Lung (tissue), 11 donors: ENCODE measurements at regions not wholly inside any gene's neighbourhood (a gene's known extent, or its start where the extent isn't known, plus 50 kb on each side); places are given as distances from the start of the nearest gene placed in this dataset.

ENCODE experiments used
- ATAC-seq: fragments of 200-7000 bp; cut with Tn5 transposase; one replicate; pipeline ENCODE4 v1.9.1; 2020; ENCODE audit warnings: moderate number of reproducible peaks; ENCODE audit not compliant: insufficient read depth, low FRiP score
- DNase-seq, 3 donors: peaks; one replicate each; pipeline ENCODE4 v3.0.0-alpha.2; 2013 to 2017
- H3K27ac ChIP-seq, 2 donors: one replicate each; pipeline ENCODE4 v1.5.1; 2013; ENCODE audit warnings: mild to moderate bottlenecking in 2 of 2, moderate library complexity in 2 of 2, control low read depth in 1 of 2, inconsistent platforms in 1 of 2, low read depth in 1 of 2, low read length in 1 of 2
- H3K27me3 ChIP-seq, 3 donors: one replicate each; pipeline ENCODE4 v1.5.1; 2013; ENCODE audit warnings: low read length in 2 of 3; ENCODE audit not compliant: control insufficient read depth in 3 of 3, insufficient read depth in 3 of 3
- H3K36me3 ChIP-seq, 4 donors: one replicate each; pipeline ENCODE4 v1.5.1; 2013; ENCODE audit warnings: low read length in 4 of 4, mild to moderate bottlenecking in 1 of 4, moderate library complexity in 1 of 4; ENCODE audit not compliant: control insufficient read depth in 4 of 4, insufficient read depth in 4 of 4
- H3K4me1 ChIP-seq, 5 donors: one replicate each; pipeline ENCODE4 v1.5.1; 2013; ENCODE audit warnings: low read length in 5 of 5, mild to moderate bottlenecking in 2 of 5, moderate library complexity in 1 of 5; ENCODE audit not compliant: control insufficient read depth in 5 of 5, insufficient read depth in 5 of 5
- H3K4me3 ChIP-seq: one replicate; pipeline ENCODE4 v1.5.1; 2013; ENCODE audit warnings: mild to moderate bottlenecking, control low read depth, moderate library complexity
- H3K9ac ChIP-seq, 2 donors: one replicate each; pipeline ENCODE4 v1.5.1; 2013; ENCODE audit warnings: low read length in 2 of 2, control low read depth in 1 of 2; ENCODE audit not compliant: insufficient read depth in 1 of 2
- H3K9me3 ChIP-seq, 4 donors: one replicate each; pipeline ENCODE4 v1.5.1; 2013; ENCODE audit warnings: low read length in 3 of 4, mild to moderate bottlenecking in 1 of 4, moderate library complexity in 1 of 4; ENCODE audit not compliant: control insufficient read depth in 4 of 4, insufficient read depth in 3 of 4
- WGBS, 2 donors: extraction: QIAGEN DNeasy Blood & Tissue Kit; methylation state at CpG; one replicate each; pipeline ENCODE4 v1.1.7; 2013; 5-methylcytosine and 5-hydroxymethylcytosine counted together
- TF ChIP-seq, protein P1 (sequence below): IDR thresholded peaks from 2 replicates; pipeline ENCODE4 v1.5.1; 2012; ENCODE audit warnings: mild to moderate bottlenecking; ENCODE audit errors: control extremely low read depth, extremely low read depth
- donor health status: control.
- donor health status: control.
- donor health status: Bipolar disorder and iron deficiency.
- donor health status: healthy.
- donor health status: DM: yes; HTN: yes; CAD: no.

DNA sequence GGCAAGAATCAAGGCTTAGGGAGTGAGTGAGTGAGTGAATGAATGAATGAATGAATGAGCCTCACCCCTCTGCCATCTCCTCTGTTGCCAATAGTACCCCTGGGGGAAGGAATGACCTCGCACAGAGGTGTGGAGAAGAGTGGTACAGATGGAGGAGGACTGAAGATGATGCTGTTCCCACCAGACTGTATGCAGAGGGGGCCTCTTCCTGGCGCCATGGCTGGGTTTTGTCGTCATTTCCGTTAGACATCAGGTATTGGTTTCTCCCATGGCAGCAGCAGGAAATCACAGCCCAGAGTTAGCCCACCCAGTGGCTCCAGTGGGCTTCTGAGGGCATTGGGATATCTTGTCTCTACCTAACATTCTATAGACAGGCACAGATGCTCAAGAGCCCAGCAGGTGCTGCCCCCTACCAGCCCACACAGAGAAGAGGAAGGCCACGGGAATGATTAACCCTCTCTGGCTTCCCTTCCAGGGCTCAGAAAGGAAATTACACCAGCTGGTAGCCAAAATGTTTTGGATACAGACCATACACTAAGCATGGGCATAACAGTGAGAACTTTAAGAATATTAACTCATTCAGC is 109.8 kb upstream of the SLC6A11 start:
- DNase-seq (no peak), ATAC-seq (no peak)
- no peak overlapping the region for H3K4me3 ChIP-seq
- no peaks in the 10 kb centered on the region for H3K4me1 ChIP-seq
- H3K36me3 ChIP-seq = no peaks in the 10 kb centered on the region
- H3K27ac ChIP-seq = no peak overlapping the region
- WGBS, 2 donors = 30% methylated on average over 5 of the region's 5 CpGs
- no peaks in the 10 kb centered on the region for H3K9me3 ChIP-seq
- no peak overlapping the region for H3K9ac ChIP-seq
- peaks cover 0 to 55% (median 41%) of the 10 kb centered on the region in 3 donors for H3K27me3 ChIP-seq
- TF ChIP-seq, protein P1, sequence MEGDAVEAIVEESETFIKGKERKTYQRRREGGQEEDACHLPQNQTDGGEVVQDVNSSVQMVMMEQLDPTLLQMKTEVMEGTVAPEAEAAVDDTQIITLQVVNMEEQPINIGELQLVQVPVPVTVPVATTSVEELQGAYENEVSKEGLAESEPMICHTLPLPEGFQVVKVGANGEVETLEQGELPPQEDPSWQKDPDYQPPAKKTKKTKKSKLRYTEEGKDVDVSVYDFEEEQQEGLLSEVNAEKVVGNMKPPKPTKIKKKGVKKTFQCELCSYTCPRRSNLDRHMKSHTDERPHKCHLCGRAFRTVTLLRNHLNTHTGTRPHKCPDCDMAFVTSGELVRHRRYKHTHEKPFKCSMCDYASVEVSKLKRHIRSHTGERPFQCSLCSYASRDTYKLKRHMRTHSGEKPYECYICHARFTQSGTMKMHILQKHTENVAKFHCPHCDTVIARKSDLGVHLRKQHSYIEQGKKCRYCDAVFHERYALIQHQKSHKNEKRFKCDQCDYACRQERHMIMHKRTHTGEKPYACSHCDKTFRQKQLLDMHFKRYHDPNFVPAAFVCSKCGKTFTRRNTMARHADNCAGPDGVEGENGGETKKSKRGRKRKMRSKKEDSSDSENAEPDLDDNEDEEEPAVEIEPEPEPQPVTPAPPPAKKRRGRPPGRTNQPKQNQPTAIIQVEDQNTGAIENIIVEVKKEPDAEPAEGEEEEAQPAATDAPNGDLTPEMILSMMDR = no peak

DNA sequence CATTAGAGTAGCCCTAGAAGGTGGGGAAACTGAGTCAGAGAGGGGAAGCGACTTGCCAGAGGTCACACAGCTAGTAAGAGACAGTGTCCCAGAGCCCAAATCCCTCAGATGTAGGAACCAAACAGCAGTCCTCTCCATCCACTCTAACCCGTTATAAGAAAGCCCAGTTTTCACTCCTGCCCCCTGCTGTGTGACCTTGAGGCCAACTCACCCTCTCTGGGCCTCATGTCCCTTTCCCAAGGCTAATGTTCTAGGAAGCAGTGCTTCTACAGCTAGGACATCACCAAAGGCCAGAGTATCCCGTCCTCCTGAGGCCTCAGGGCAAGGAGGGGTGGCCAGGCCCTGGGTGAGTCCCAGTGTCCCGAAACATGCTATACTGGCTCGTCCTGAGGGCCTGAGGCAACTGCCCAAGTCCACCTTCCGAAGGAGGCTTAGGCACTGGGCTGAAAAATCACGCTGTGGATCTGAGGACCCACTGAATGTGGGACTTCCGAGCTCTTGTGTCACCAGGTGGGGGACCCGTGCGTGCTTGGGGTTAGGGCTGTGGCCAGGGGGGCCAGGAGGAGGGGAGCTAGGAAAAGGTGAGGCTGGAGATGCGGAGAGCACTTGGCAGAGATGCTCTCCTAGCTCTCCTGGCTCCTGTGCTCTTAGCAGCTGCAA is 109.2 kb upstream of the SLC6A11 start:
- no peaks in the 10 kb centered on the region for H3K4me1 ChIP-seq
- H3K27ac ChIP-seq = no peak overlapping the region
- DNase-seq (no peak), ATAC-seq (no peak)
- H3K4me3 ChIP-seq = no peak overlapping the region
- peaks cover 0 to 55% (median 41%) of the 10 kb centered on the region in 3 donors for H3K27me3 ChIP-seq
- no peak overlapping the region for H3K9ac ChIP-seq
- 37 to 42% methylated on average over 11 of the region's 11 CpGs for WGBS, 2 donors
- TF ChIP-seq, protein P1 = no peak
- H3K36me3 ChIP-seq = no peaks in the 10 kb centered on the region
- no peaks in the 10 kb centered on the region for H3K9me3 ChIP-seq

DNA sequence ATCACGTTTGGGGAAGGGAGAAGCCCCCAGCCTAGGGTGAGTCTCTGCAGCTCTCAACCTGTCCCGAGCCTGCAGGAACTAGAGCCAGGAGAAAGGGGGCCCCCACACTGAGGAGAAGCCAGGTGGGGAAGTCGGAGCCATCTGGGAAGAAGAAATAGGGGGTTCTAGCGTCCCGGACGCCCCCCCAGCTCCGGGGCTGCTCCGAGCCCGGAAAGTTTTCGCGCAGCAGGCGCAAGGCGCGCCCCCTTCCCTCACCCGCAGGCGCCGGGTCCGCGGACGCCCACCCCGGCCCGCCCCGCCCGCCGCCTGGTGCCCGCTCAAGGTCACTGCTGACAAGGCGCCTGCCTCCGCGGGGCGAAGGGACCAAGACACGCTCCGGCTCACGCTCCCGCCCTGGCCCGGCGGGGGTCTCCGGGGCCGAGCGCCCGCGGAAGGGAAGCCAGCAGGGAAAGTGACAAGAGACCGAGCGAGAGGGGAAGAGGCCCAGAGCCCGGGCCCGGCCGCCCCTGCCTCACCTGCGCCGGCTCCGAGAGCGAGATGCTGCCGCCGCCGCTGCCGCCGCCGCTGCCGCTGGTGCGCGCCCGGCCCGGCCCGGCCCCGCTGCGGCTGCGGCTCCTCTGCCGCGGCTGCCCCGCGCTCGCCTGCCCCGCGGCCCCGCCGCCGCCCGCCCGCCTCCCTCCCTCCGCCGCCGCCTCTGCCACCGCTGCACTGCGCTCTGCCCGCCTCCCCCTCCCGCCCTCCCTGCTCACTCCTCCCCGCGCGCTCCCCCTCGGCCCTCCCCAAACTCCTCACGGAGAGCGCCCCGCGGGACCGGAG is 108.4 kb upstream of the SLC6A11 start:
- H3K4me1 ChIP-seq = no peaks in the 10 kb centered on the region
- no peaks in the 10 kb centered on the region for H3K36me3 ChIP-seq
- 0 to 1% methylated on average over 14 to 92 of the region's 93 CpGs for WGBS, 2 donors
- peaks cover 0 to 52% (median 40%) of the 10 kb centered on the region in 3 donors for H3K27me3 ChIP-seq
- no peak overlapping the region for H3K4me3 ChIP-seq
- no peak overlapping the region for H3K27ac ChIP-seq
- no peak overlapping the region for H3K9ac ChIP-seq
- no peaks in the 10 kb centered on the region for H3K9me3 ChIP-seq
- ATAC-seq (no peak), DNase-seq (no peak)
- TF ChIP-seq, protein P1 = no peak
